ENCODE measurements at regions not wholly inside any gene's neighbourhood (a gene's known extent, or its start where the extent isn't known, plus 50 kb on each side); places are given as distances from the start of the nearest gene placed in this dataset.

GRCh38 chr12:76158518-76159321 is 74.2 kb upstream of the NAP1L1 start:
- Histone ChIP-seq H3K36me3 (replicated peaks in 1 of 2; ENCODE audit: control insufficient read depth in 1 of 2, insufficient read depth in 2 of 2, low read length in 1 of 2) (no peaks in the 10 kb centered on the region), H3K4me1 (ENCODE audit: control insufficient read depth in 1 of 2, insufficient read depth in 2 of 2, low read depth in 1 of 2, low read length in 1 of 2) (peaks cover 0 to 4% of the 10 kb centered on the region in 2 experiments; a peak in 1 of 4 replicates), H3K4me2 (0 out of 2 replicates have a peak overlapping the region, but pooled peaks have one; percentile 20), H3K27me3 (ENCODE audit: insufficient read depth) (no peaks in the 10 kb centered on the region), H3K27ac (ENCODE audit: low read depth in 2 of 2, low read length in 1 of 2) (peak overlapping the region; percentile 38 to 50; a peak in 2 of 4 replicates), H2AFZ (ENCODE audit: low read depth) (peak overlapping the region; percentile 61), H4K20me1 (ENCODE audit: insufficient read depth) (no peaks in the 10 kb centered on the region), H3K9ac (no peak overlapping the region; the same call in 1 of the 2 replicates), H3K9me2 (no peaks in the 10 kb centered on the region), H3K4me3 (ENCODE audit: low read depth in 2 of 2, low read length in 1 of 2) (peak overlapping the region in 1 of 2 experiments; percentile 10; a peak in 1 of 4 replicates), H3K9me3 (no peaks in the 10 kb centered on the region), H3K79me2 (ENCODE audit: insufficient read depth) (no peaks in the 10 kb centered on the region), H3F3A (replicated peaks; ENCODE audit: insufficient read depth) (no peaks in the 10 kb centered on the region)
- CTCF ChIA-PET = interaction anchor here (0.6 to 2.7 kb wide), 7 partner anchors 8 to 632 kb away, joined by 3 to 9 read pairs (median 4); no protein-coding TSS in a partner anchor
- peak; percentile 42 for DNase-seq
- POLR2A ChIA-PET = no interaction called here
- 39% methylated on average over 11 of the region's 11 CpGs for WGBS (ENCODE audit: low lambda C conversion rate)
- no peak for TF ChIP-seq SIN3A (IDR thresholded peaks at IDR 0.05; ENCODE audit: borderline replicate concordance, low read depth, low read length)
- TF ChIP-seq YY1 (IDR thresholded peaks at IDR 0.05; ENCODE audit: low read depth) = 0 out of 2 replicates have a peak, but pooled peaks have one; percentile 29
- TF ChIP-seq PBX3 (IDR thresholded peaks at IDR 0.05) = peak; percentile 79
- peak; percentile 27; the same call in 1 of the 2 replicates for TF ChIP-seq JUND (IDR thresholded peaks at IDR 0.05)
- peak; percentile 42 for TF ChIP-seq TCF12 (IDR thresholded peaks at IDR 0.05)
- TF ChIP-seq USF2 (IDR thresholded peaks at IDR 0.05; ENCODE audit: borderline replicate concordance, low read depth, low read length) = no peak
- no peak for TF ChIP-seq MXI1 (IDR thresholded peaks at IDR 0.05; ENCODE audit: low read depth, low read length)
- no peak for TF ChIP-seq CHD2 (IDR thresholded peaks at IDR 0.05; ENCODE audit: low read length, partially characterized antibody)
- TF ChIP-seq REST (IDR thresholded peaks at IDR 0.05; ENCODE audit: low read depth, low read length) = peak; percentile 33; the same call in 1 of the 2 replicates
- peak; percentile 80 for TF ChIP-seq CTCF (IDR thresholded peaks at IDR 0.05)
- TF ChIP-seq MEF2A (IDR thresholded peaks at IDR 0.05; ENCODE audit: borderline replicate concordance, low read depth) = no peak
- no peak for TF ChIP-seq GABPA (IDR thresholded peaks at IDR 0.05; ENCODE audit: low read depth)
- peak; percentile 32; the same call in 1 of the 2 replicates for TF ChIP-seq MAX (IDR thresholded peaks at IDR 0.05; ENCODE audit: low read depth)
- TF ChIP-seq TAF1 (IDR thresholded peaks at IDR 0.05; ENCODE audit: borderline replicate concordance, low read depth, low read length) = peak; percentile 7; the same call in 1 of the 2 replicates
- no peak for TF ChIP-seq EZH2phosphoT487 (IDR thresholded peaks at IDR 0.05; ENCODE audit: borderline replicate concordance, low read depth)
- peak; percentile 58; the same call in 1 of the 2 replicates for TF ChIP-seq NFIC (IDR thresholded peaks at IDR 0.05; ENCODE audit: borderline replicate concordance)
- no peak for TF ChIP-seq ZBTB33 (IDR thresholded peaks at IDR 0.05; ENCODE audit: borderline replicate concordance, low read depth)
- no peak for TF ChIP-seq GATA2 (CRISPR knock-in tag; IDR thresholded peaks at IDR 0.05)
- no peak for TF ChIP-seq NRF1 (IDR thresholded peaks at IDR 0.05; ENCODE audit: low read depth, low read length)
- no peak for TF ChIP-seq RCOR1 (IDR thresholded peaks at IDR 0.05; ENCODE audit: low read length)
- TF ChIP-seq RXRA (IDR thresholded peaks at IDR 0.05; ENCODE audit: borderline replicate concordance, low read depth) = no peak
- no peak for TF ChIP-seq RFX5 (IDR thresholded peaks at IDR 0.05; ENCODE audit: low read length)
- TF ChIP-seq ELF1 (IDR thresholded peaks at IDR 0.05) = no peak
